GM04504 (cell line): ENCODE measurements at regions not wholly inside any gene's neighbourhood (a gene's known extent, or its start where the extent isn't known, plus 50 kb on each side); places are given as distances from the start of the nearest gene placed in this dataset.

ENCODE experiments used
- DNase-seq: peaks from one replicate; pipeline ENCODE4 v3.0.0-alpha.2; 2012; ENCODE audit warnings: low read depth

DNA sequence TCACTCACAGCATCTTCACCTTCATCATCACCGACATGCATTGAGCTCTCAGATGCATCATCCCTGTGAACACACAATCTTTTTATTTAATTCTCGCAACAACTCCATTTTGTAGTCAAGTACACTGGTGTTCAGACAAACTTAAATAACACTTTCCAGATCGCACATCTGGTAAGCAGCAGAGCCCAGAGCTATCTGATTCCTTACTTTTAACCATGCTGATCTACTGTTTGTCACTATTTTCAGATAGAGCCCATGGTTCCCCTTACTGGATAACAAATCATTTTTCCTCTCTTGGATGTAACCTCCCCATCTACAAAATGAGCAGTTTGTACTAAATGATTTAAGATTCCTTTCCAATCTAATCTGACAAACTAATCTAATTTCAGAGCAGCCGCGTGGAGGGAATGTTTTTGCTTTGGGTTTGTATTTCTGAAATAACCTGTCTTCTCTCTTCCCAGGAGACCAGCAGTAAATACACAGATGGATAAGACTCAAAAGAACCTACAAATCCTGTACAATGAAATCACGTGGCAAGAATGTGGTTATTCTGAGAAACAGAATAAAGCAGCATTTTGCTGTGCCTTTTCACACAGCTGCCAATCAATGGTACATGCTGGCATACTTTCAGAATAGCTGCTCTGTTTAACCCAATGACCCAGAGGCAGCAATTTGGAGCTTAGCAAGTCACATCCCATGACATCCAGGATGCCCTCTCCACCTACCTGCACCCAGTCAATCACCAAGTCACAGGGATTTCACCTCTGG is 72.9 kb upstream of the CCL2 start:
- DNase-seq: no peak

- DNase-seq: no peak
These were observed 59.1 kb upstream of the CCL2 start for GRCh38 chr17:34195987-34196386.

GRCh38 chr17:34198519-34198918 is 56.6 kb upstream of the CCL2 start:
- no peak for DNase-seq

- no peak for DNase-seq
These were observed 55.6 kb upstream of the CCL2 start for GRCh38 chr17:34199454-34199853.

- DNase-seq: peak; percentile 59
These were observed 55.1 kb upstream of the CCL2 start for GRCh38 chr17:34199932-34200534.

DNA sequence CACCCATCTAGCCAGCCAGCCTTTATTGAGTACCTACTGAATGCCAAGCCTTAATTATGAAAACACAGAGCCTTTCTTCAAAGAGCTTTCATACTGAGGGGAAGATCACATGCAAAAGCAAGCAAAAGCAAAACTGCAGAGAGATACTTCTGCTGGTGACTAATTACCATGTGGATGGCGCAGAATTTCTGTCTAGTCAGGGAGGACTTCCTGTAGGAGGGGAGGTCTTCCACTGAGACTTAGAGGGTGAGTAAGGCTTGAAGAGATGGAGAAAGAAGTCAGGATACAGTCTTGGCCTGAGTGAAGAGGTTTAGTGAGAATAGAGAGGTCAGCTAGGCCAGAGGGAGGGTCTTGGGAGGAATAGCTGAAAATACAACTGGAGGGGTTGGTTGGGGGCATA is 53.9 kb upstream of the CCL2 start:
- DNase-seq: no peak

GRCh38 chr17:34201767-34202166 is 53.3 kb upstream of the CCL2 start:
- no peak for DNase-seq

DNA sequence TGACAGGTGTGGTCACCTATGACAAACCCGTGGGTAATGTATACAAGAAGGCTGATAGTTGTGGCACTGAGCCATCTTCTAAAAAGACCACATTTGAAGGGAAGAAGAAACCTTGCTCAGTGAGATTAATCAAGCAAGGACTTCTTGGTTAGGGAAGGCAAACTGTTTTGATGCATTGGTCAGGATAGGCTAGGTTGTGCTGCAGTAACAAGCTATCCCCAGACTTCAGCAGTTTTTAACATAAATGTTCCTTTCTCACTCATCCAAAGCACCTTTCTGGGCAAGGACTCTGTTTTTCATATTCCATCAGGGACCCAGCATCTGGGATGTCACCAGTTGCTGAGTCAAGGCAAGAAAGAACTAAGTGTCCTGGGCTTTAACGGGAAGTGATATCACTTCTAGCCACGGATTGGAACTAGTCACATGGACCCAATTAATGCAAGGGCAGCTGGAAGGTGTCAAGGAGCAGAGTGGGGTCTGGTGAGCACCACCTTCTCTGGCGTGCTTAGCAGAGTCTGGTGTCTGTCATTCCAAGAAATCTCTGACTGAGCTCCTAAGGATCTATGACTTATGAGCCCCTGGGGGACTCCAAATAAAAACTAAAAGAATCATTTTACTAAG is 52.0 kb upstream of the CCL2 start:
- DNase-seq: no peak

- DNase-seq: no peak
These were observed 50.7 kb upstream of the CCL2 start for GRCh38 chr17:34204402-34204801.
